SK-N-SH (cell line): ENCODE measurements at regions not wholly inside any gene's neighbourhood (a gene's known extent, or its start where the extent isn't known, plus 50 kb on each side); places are given as distances from the start of the nearest gene placed in this dataset.

Experiments
- CTCF ChIA-PET: fragments of 300-600, 350-600 bp; formaldehyde crosslinking; extraction: SDS; loops from one replicate; lab custom pipeline; 2021; lab: Yijun Ruan, JAX
- POLR2A ChIA-PET: fragments of 350-600 bp; sonication (Branson Sonifier 250); formaldehyde crosslinking; extraction: SDS; loops from one replicate; lab custom pipeline; 2020; ENCODE audit warnings: antibody characterized with exemption, inconsistent platforms; lab: Yijun Ruan, JAX
- DNase-seq: peaks from one replicate; pipeline ENCODE4 v3.0.0; 2012
- H2AFZ ChIP-seq: fragments of 200-600 bp; sonication (generic); 2 replicates; pipeline ENCODE4 v1.8.1; 2016; ENCODE audit warnings: antibody characterized with exemption, mild to moderate bottlenecking, low read depth
- H3F3A ChIP-seq: fragments of 200-600 bp; sonication (generic); replicated peaks from 2 replicates; pipeline ENCODE3; 2016; ENCODE audit warnings: antibody characterized with exemption, mild to moderate bottlenecking; ENCODE audit not compliant: insufficient read depth
- H3K27ac ChIP-seq, 2 experiments: fragments of 200-500 bp in 1 of 2; fragments of 200-600 bp in 1 of 2; sonication (Bioruptor generic) in 1 of 2; sonication (generic), shearing (Covaris generic) in 1 of 2; 2 replicates each; pipeline versions ENCODE4 v1.5.1 to v1.6.1; 2014 to 2016; ENCODE audit warnings: low read depth in 2 of 2, inconsistent platforms in 1 of 2, low read length in 1 of 2, mild to moderate bottlenecking in 1 of 2, mixed read lengths in 1 of 2
- H3K27me3 ChIP-seq: fragments of 200-600 bp; sonication (generic), shearing (Covaris generic); 2 replicates; pipeline ENCODE4 v1.6.1; 2016; ENCODE audit warnings: mixed run types; ENCODE audit not compliant: insufficient read depth
- H3K36me3 ChIP-seq, 2 experiments: fragments of 200-500 bp in 1 of 2; fragments of 200-600 bp in 1 of 2; sonication (Bioruptor generic) in 1 of 2; sonication (generic) in 1 of 2; replicated peaks in 1 of 2; 2 replicates each; pipeline versions ENCODE3 to v1.5.1; 2014 to 2016; ENCODE audit warnings: low read length in 1 of 2, mild to moderate bottlenecking in 1 of 2; ENCODE audit not compliant: insufficient read depth in 2 of 2, control insufficient read depth in 1 of 2
- H3K4me1 ChIP-seq, 2 experiments: fragments of 200-500 bp in 1 of 2; fragments of 200-600 bp in 1 of 2; sonication (Bioruptor generic) in 1 of 2; sonication (generic), shearing (Covaris generic) in 1 of 2; 2 replicates each; pipeline versions ENCODE4 v1.5.1 to v1.6.1; 2014 to 2016; ENCODE audit warnings: low read depth in 1 of 2, low read length in 1 of 2, mixed run types in 1 of 2; ENCODE audit not compliant: insufficient read depth in 2 of 2, control insufficient read depth in 1 of 2
- H3K4me2 ChIP-seq: fragments of 200-600 bp; sonication (generic), shearing (Covaris generic); 2 replicates; pipeline ENCODE4 v1.6.1; 2017; ENCODE audit warnings: mixed run types
- H3K4me3 ChIP-seq, 2 experiments: fragments of 200-500 bp in 1 of 2; fragments of 200-600 bp in 1 of 2; sonication (Bioruptor generic) in 1 of 2; sonication (generic), shearing (Covaris generic) in 1 of 2; 2 replicates each; pipeline versions ENCODE4 v1.5.1 to v1.8.1; 2014 to 2016; ENCODE audit warnings: low read depth in 2 of 2, inconsistent platforms in 1 of 2, low read length in 1 of 2, mild to moderate bottlenecking in 1 of 2, mixed read lengths in 1 of 2, moderate library complexity in 1 of 2
- H3K79me2 ChIP-seq: fragments of 200-600 bp; sonication (generic); 2 replicates; pipeline ENCODE4 v1.8.1; 2017; ENCODE audit warnings: mild to moderate bottlenecking; ENCODE audit not compliant: insufficient read depth
- H3K9ac ChIP-seq: fragments of 200-600 bp; sonication (generic); 2 replicates; pipeline ENCODE4 v1.6.1; 2017; ENCODE audit warnings: mixed run types
- H3K9me2 ChIP-seq: fragments of 200-600 bp; sonication (generic); 2 replicates; pipeline ENCODE4 v1.6.1; 2017; ENCODE audit warnings: mixed run types
- H3K9me3 ChIP-seq: fragments of 200-600 bp; sonication (generic); 2 replicates; pipeline ENCODE4 v1.6.1; 2017; ENCODE audit warnings: mixed run types, mild to moderate bottlenecking, moderate library complexity
- H4K20me1 ChIP-seq: fragments of 200-600 bp; sonication (generic); 2 replicates; pipeline ENCODE4 v1.6.1; 2017; ENCODE audit warnings: mild to moderate bottlenecking, mixed run types; ENCODE audit not compliant: insufficient read depth
- CTCF ChIP-seq: fragments of 200-600 bp; sonication (generic); IDR thresholded peaks from 2 replicates; pipeline ENCODE4 v1.6.1; 2017; ENCODE audit warnings: antibody characterized with exemption, mild to moderate bottlenecking, moderate library complexity
- EP300 ChIP-seq, 2 experiments: IDR thresholded peaks; 2 replicates each; pipeline versions ENCODE4 v1.4.0 to v1.6.1; 2012; ENCODE audit warnings: borderline replicate concordance in 1 of 2, low read depth in 1 of 2, low read length in 1 of 2
- FOXM1 ChIP-seq: IDR thresholded peaks from 2 replicates; pipeline ENCODE4 v1.4.0; 2012; ENCODE audit warnings: low read depth, mild to moderate bottlenecking
- GABPA ChIP-seq: IDR thresholded peaks from 2 replicates; pipeline ENCODE4 v1.4.0; 2012; ENCODE audit warnings: low read depth, mild to moderate bottlenecking
- GATA2 ChIP-seq: sonication (generic); formaldehyde crosslinking; IDR thresholded peaks from 2 replicates; pipeline ENCODE4 v1.5.0; 2020; ENCODE audit warnings: mild to moderate bottlenecking, missing genetic modification reagents
- IRF3 ChIP-seq: fragments of 150-350 bp; IDR thresholded peaks from 2 replicates; pipeline ENCODE4 v1.6.1; 2016; ENCODE audit warnings: mild to moderate bottlenecking, low read depth, low read length
- MEF2A ChIP-seq: IDR thresholded peaks from 2 replicates; pipeline ENCODE4 v1.4.0; 2012; ENCODE audit warnings: low read depth, borderline replicate concordance
- MXI1 ChIP-seq: IDR thresholded peaks from 2 replicates; pipeline ENCODE4 v1.6.1; 2012; ENCODE audit warnings: mild to moderate bottlenecking, low read depth, low read length, improper control_type of control experiment
- NRF1 ChIP-seq: IDR thresholded peaks from 2 replicates; pipeline ENCODE4 v1.6.1; 2012; ENCODE audit warnings: low read depth, mild to moderate bottlenecking, low read length
- RCOR1 ChIP-seq: fragments of 150-350 bp; IDR thresholded peaks from 2 replicates; pipeline ENCODE4 v1.6.1; 2017; ENCODE audit warnings: antibody characterized with exemption, low read length
- REST ChIP-seq: IDR thresholded peaks from 2 replicates; pipeline ENCODE4 v1.6.1; 2012; ENCODE audit warnings: mild to moderate bottlenecking, low read depth, low read length, moderate library complexity
- RFX5 ChIP-seq: IDR thresholded peaks from 2 replicates; pipeline ENCODE4 v1.6.1; 2012; ENCODE audit warnings: mild to moderate bottlenecking, improper control_type of control experiment, low read length
- RXRA ChIP-seq: IDR thresholded peaks from 2 replicates; pipeline ENCODE4 v1.4.0; 2012; ENCODE audit warnings: low read depth, mild to moderate bottlenecking, borderline replicate concordance
- TCF12 ChIP-seq: IDR thresholded peaks from 2 replicates; pipeline ENCODE4 v1.4.0; 2012
- USF2 ChIP-seq: fragments of 150-350 bp; IDR thresholded peaks from 2 replicates; pipeline ENCODE4 v1.6.1; 2017; ENCODE audit warnings: antibody characterized with exemption, low read length, low read depth, borderline replicate concordance
- YY1 ChIP-seq: IDR thresholded peaks from 2 replicates; pipeline ENCODE4 v1.4.0; 2012; ENCODE audit warnings: low read depth, mild to moderate bottlenecking
- WGBS: methylation state at CpG from one replicate; pipeline ENCODE4 v1.1.6; 2017; ENCODE audit warnings: low lambda C conversion rate; 5-methylcytosine and 5-hydroxymethylcytosine counted together

- 32% methylated on average over 7 of the region's 7 CpGs for WGBS
- Histone ChIP-seq H3K4me3 (no peak overlapping the region), H2AFZ (no peak overlapping the region), H3K27me3 (no peaks in the 10 kb centered on the region; the same call in 1 of the 2 replicates), H3K27ac (no peak overlapping the region), H3K4me2 (no peak overlapping the region), H3K9me2 (no peaks in the 10 kb centered on the region), H3K79me2 (no peaks in the 10 kb centered on the region), H3K36me3 (no peaks in the 10 kb centered on the region), H3F3A (no peaks in the 10 kb centered on the region), H3K9ac (no peak overlapping the region), H3K9me3 (no peaks in the 10 kb centered on the region), H3K4me1 (no peaks in the 10 kb centered on the region), H4K20me1 (no peaks in the 10 kb centered on the region)
- TF ChIP-seq FOXM1 (no peak), RFX5 (no peak), YY1 (no peak), MXI1 (no peak), IRF3 (no peak), CTCF (no peak), RCOR1 (no peak), USF2 (no peak)
- CTCF ChIA-PET = no interaction called here
- POLR2A ChIA-PET = no interaction called here
- no peak for DNase-seq
Observed at GRCh38 chrX:1075741-1076140, 136.7 kb downstream of the CRLF2 start.

GRCh38 chrX:1075156-1075555 lies 137.3 kb downstream of the CRLF2 start:
- Histone ChIP-seq H3K27me3 (no peaks in the 10 kb centered on the region; the same call in 1 of the 2 replicates), H3K4me2 (no peak overlapping the region), H3K9me2 (no peaks in the 10 kb centered on the region), H3K4me1 (no peaks in the 10 kb centered on the region), H3K79me2 (no peaks in the 10 kb centered on the region), H3K36me3 (no peaks in the 10 kb centered on the region), H3K9me3 (no peaks in the 10 kb centered on the region), H4K20me1 (no peaks in the 10 kb centered on the region), H2AFZ (no peak overlapping the region), H3K9ac (no peak overlapping the region), H3F3A (no peaks in the 10 kb centered on the region), H3K27ac (no peak overlapping the region), H3K4me3 (no peak overlapping the region)
- 16% methylated on average over 6 of the region's 7 CpGs for WGBS
- CTCF ChIA-PET = no interaction called here
- POLR2A ChIA-PET = no interaction called here
- no peak for DNase-seq
- TF ChIP-seq REST (no peak), YY1 (no peak), TCF12 (no peak), RXRA (no peak), GABPA (no peak), GATA2 (CRISPR knock-in tag) (no peak), USF2 (no peak), NRF1 (no peak), IRF3 (no peak), MEF2A (no peak), EP300 (IDR thresholded peaks at IDR 0.05; ENCODE audit: borderline replicate concordance in 1 of 2, low read depth in 1 of 2, low read length in 1 of 2) (no peak)
- TF ChIP-seq, all 33 proteins: peak for 0
